ENCODE measurements at regions not wholly inside any gene's neighbourhood (a gene's known extent, or its start where the extent isn't known, plus 50 kb on each side); places are given as distances from the start of the nearest gene placed in this dataset.
"Not testable (repeated sequence)": the region's sequence is repeated elsewhere in the genome, so short reads cannot be mapped to it uniquely, and the experiment has no call there.

GRCh38 chr7:65496697-65497096, 123.0 kb downstream of the ZNF92 start:
- H3K36me3 Mint-ChIP-seq; ATAC-seq (ENCODE audit: low read depth); H3K4me3 Mint-ChIP-seq; H3K4me1 Mint-ChIP-seq; H3K27ac Mint-ChIP-seq; H3K9me3 Mint-ChIP-seq; POLR2A ChIA-PET; DNase-seq; H3K27me3 Mint-ChIP-seq: not testable (repeated sequence)

GRCh38 chr7:65503434-65504152, 129.9 kb downstream of the ZNF92 start:
- Mint-ChIP-seq H3K9me3 (no peaks in the 10 kb centered on the region), H3K27ac (no peak overlapping the region), H3K27me3 (peaks cover 3% of the 10 kb centered on the region), H3K36me3 (no peaks in the 10 kb centered on the region), H3K4me3 (no peak overlapping the region), H3K4me1 (no peaks in the 10 kb centered on the region)
- ATAC-seq (ENCODE audit: low read depth) (no peak), DNase-seq (no peak)
- POLR2A ChIA-PET, result no interaction called here

- ATAC-seq (ENCODE audit: low read depth); H3K9me3 Mint-ChIP-seq; H3K36me3 Mint-ChIP-seq; H3K27ac Mint-ChIP-seq; H3K27me3 Mint-ChIP-seq; POLR2A ChIA-PET; H3K4me1 Mint-ChIP-seq; H3K4me3 Mint-ChIP-seq; DNase-seq: not testable (repeated sequence)
These were observed 131.1 kb downstream of the ZNF92 start for GRCh38 chr7:65504504-65505319.

DNA sequence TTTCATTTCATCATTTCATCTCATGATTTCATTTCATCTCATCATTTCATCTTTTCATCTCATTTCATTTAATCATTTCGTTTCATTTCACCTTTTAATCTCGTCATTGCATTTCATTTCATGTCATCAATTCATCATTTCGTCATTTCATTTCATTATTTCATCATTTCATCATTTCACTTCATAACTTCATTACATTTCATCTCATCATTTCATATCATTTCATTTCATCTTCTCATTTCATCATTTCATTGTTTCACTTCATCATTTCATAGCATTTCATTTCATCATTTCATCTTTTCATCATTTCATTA, 131.6 kb downstream of the ZNF92 start:
- H3K9me3 Mint-ChIP-seq; H3K36me3 Mint-ChIP-seq; POLR2A ChIA-PET; ATAC-seq (ENCODE audit: low read depth); H3K27ac Mint-ChIP-seq; DNase-seq; H3K4me3 Mint-ChIP-seq; H3K27me3 Mint-ChIP-seq; H3K4me1 Mint-ChIP-seq: not testable (repeated sequence)

DNA sequence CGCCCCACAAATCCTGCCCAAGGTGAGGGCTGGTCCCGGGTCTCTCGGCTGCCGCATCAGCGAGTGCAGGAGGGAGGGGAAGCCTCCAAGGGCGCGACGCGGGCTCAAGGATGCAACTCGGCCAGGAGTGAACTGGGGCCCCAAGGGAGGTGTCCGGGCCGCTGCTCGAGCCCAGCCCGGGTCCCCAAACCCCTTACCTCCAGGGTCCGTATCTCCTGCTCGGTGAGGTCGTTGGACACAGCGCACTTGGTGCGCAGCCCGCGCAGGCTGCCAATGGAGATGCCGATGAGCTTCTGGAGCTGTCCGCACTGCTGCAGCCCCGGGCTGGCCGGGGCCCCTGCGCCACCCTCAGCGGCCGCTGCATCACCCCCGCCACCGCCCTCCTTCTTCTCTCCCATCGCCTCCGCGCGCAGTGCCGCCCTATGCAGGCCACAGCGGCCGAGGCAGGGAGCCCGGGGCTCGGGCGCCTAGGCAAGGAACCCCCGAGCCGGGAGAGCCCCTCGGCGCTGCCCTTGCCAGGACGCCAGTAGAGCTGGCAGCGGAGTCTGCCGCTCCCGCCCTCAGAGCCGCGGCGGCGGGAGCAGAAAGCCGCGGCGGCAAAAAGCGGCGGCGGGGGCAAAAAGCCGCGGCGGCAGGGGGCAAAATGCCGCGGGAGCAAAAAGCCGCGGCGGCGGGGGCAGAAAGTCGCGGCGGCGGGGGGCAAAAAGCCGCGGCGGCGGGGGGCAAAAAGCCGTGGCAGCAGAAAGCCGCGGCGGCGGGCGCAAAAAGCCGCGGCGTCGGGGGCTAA, 135.1 kb downstream of the ZNF92 start:
- POLR2A ChIA-PET; H3K4me1 Mint-ChIP-seq; H3K27ac Mint-ChIP-seq; ATAC-seq (ENCODE audit: low read depth); H3K36me3 Mint-ChIP-seq; H3K9me3 Mint-ChIP-seq: not testable (repeated sequence)
- peak; percentile 28 for DNase-seq
- Mint-ChIP-seq H3K4me3 (peak overlapping the region; percentile 21), H3K27me3 (peaks cover 24% of the 10 kb centered on the region)

- POLR2A ChIA-PET, result no interaction called here
- Mint-ChIP-seq H3K9me3 (no peaks in the 10 kb centered on the region), H3K4me1 (no peaks in the 10 kb centered on the region), H3K36me3 (no peaks in the 10 kb centered on the region), H3K4me3 (peak overlapping the region; percentile 5), H3K27ac (no peak overlapping the region), H3K27me3 (peaks cover 26% of the 10 kb centered on the region)
- peak; percentile 29 for DNase-seq
- no peak for ATAC-seq (ENCODE audit: low read depth)
These were observed 135.9 kb downstream of the ZNF92 start for GRCh38 chr7:65509368-65510186.

DNA sequence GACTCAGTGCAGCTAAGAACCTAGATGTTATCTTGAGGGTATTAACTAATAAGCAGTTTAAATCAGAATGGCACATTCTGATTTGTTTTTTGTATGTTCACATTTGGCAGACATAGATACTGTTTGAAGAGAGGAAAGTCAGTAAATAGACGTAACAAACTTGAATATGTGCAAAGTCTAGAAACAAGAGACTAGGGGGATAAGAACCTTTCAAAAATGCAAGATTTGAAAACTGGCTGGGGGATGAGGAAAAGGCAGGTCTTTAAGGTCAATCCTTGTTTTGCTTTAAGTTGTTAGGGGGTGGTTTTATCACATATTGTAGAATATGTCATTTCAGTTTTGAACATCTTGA, 136.5 kb downstream of the ZNF92 start:
- H3K36me3 Mint-ChIP-seq; DNase-seq; H3K27ac Mint-ChIP-seq; POLR2A ChIA-PET; ATAC-seq (ENCODE audit: low read depth); H3K4me1 Mint-ChIP-seq; H3K9me3 Mint-ChIP-seq: not testable (repeated sequence)
- Mint-ChIP-seq H3K4me3 (peak overlapping the region; percentile 5), H3K27me3 (peaks cover 26% of the 10 kb centered on the region)

DNA sequence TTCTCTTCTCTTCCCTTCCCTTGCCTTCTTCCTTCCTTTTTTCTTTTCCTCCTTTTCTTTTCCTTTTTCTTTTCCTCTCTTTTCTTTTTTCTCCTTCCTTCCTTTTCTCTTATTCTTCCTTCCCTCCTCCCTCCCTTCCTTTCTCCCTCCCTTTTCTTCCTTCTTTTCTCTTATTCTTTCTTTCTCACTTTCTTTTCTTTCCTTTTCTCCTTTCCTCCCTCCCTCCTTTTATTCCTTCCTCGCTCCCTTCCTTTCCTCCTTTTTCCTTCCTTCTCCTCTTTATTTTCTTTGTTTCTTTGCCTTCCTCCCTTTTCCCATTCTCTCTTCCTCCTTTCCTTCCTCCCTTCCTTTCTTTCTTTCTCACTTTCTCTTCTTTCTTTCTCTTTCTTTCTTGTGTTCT, 146.1 kb downstream of the ZNF92 start:
- ATAC-seq (ENCODE audit: low read depth); H3K27ac Mint-ChIP-seq; H3K4me1 Mint-ChIP-seq; DNase-seq; H3K36me3 Mint-ChIP-seq; H3K27me3 Mint-ChIP-seq; H3K9me3 Mint-ChIP-seq; POLR2A ChIA-PET; H3K4me3 Mint-ChIP-seq: not testable (repeated sequence)

DNA sequence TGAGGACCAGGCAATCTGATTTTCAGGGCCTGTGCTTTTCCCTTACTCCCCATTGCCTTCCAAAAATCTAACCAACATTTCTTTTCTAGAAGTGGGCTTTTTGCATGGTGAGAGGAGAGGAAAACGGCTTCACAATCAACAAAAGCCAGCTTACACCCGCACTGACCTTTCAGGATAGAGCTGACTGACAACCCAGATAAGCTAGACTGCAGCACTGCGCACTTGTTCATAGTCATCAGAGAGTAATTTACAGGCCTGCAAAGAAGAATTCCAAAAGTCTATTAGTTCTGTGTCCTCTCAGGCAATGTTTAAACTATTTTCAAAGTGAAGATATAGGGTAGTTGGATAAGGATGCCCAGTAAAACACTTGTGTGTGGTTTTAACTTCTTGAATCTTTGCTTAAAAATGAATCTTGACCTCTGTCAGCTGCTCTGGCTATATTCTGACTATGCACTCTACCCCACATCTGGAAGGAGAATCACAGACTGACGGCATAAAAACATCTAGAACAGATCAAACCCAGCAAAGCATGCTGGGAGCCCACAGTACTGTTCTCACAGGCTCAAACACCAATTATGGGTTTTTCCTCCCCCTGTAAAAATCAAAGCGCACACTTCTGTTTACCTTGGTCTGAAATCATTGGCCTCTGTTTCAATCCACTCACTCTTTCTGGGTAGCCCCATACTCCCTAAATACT, 172.0 kb downstream of the ZNF92 start:
- H3K27me3 Mint-ChIP-seq; H3K4me3 Mint-ChIP-seq; H3K4me1 Mint-ChIP-seq; H3K27ac Mint-ChIP-seq; H3K36me3 Mint-ChIP-seq; H3K9me3 Mint-ChIP-seq; DNase-seq; ATAC-seq (ENCODE audit: low read depth); POLR2A ChIA-PET: not testable (repeated sequence)

- H3K4me1 Mint-ChIP-seq; ATAC-seq (ENCODE audit: low read depth); H3K36me3 Mint-ChIP-seq; DNase-seq; POLR2A ChIA-PET; H3K27me3 Mint-ChIP-seq; H3K27ac Mint-ChIP-seq; H3K9me3 Mint-ChIP-seq; H3K4me3 Mint-ChIP-seq: not testable (repeated sequence)
These were observed 176.2 kb downstream of the ZNF92 start for GRCh38 chr7:65549589-65550443.

GRCh38 chr7:65550444-65550809, 176.8 kb downstream of the ZNF92 start:
- H3K36me3 Mint-ChIP-seq; H3K4me3 Mint-ChIP-seq; H3K27ac Mint-ChIP-seq; H3K27me3 Mint-ChIP-seq; H3K4me1 Mint-ChIP-seq; DNase-seq; ATAC-seq (ENCODE audit: low read depth); POLR2A ChIA-PET; H3K9me3 Mint-ChIP-seq: not testable (repeated sequence)

DNA sequence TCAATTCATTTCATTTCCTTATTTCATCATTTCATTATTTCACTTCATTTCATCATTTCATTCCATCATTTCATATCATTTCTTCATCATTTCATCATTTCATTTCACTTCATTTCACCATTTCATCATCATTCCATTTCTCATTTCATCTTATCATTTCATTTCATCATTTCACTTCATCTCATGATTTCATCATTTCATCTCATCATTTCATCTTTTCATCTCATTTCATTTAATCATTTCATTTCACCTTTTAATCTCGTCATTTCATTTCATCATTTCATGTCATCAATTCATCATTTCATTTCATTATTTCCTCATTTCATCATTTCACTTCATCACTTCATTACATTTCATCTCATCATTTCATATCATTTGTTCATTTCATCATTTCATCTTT, 177.4 kb downstream of the ZNF92 start:
- H3K4me3 Mint-ChIP-seq; POLR2A ChIA-PET; ATAC-seq (ENCODE audit: low read depth); H3K27me3 Mint-ChIP-seq; H3K9me3 Mint-ChIP-seq; H3K4me1 Mint-ChIP-seq; DNase-seq; H3K36me3 Mint-ChIP-seq: not testable (repeated sequence)
- H3K27ac Mint-ChIP-seq, result peak overlapping the region; percentile 48

Data from activated naive CD8-positive, alpha-beta T cell treated with anti-CD3 and anti-CD28 coated beads, Interleukin-2, amount 10 ng/mL, durations not matched to agents 7 days and 5 days (primary cell).